ENCODE measurements at regions not wholly inside any gene's neighbourhood (a gene's known extent, or its start where the extent isn't known, plus 50 kb on each side); places are given as distances from the start of the nearest gene placed in this dataset.

GRCh38 chr4:134560728-134561127 lies 359.1 kb upstream of the PABPC4L start:
- TF ChIP-seq POLR2A (IDR thresholded peaks at IDR 0.05; ENCODE audit: low read depth) (no peak), CTCF (IDR thresholded peaks at IDR 0.05) (no peak)
